GM12878 (cell line): ENCODE measurements at regions not wholly inside any gene's neighbourhood (a gene's known extent, or its start where the extent isn't known, plus 50 kb on each side); places are given as distances from the start of the nearest gene placed in this dataset.

Experiments used
- ATAC-seq: fragments of 200-7000 bp; cut with Tn5 transposase; 3 replicates; pipeline ENCODE4 v1.9.1; 2020; ENCODE audit warnings: mild to moderate bottlenecking, moderate library complexity
- BruUV-seq: library from RNA; stranded (reverse); fragments of 400-500 nt; replicated peaks from 2 replicates; lab custom pipeline; 2021; lab: Mats Ljungman, UMichigan
- CTCF ChIA-PET: fragments of 300-600 bp; sonication (Branson Sonifier 250); formaldehyde crosslinking; extraction: SDS; loops from one replicate; lab custom pipeline; 2021; ENCODE audit warnings: inconsistent platforms; lab: Yijun Ruan, JAX
- POLR2A ChIA-PET: fragments of 350-600 bp; formaldehyde crosslinking; extraction: SDS; loops from one replicate; lab custom pipeline; 2021; ENCODE audit warnings: inconsistent platforms; lab: Charles Lee
- RAD21 ChIA-PET: fragments of 300-600 bp; sonication (Branson Sonifier 250); formaldehyde crosslinking; loops from one replicate; lab custom pipeline; 2023; ENCODE audit warnings: antibody characterized with exemption; ENCODE audit not compliant: unreplicated experiment; lab: Charles Lee
- SMC1A ChIA-PET: fragments of 300-600 bp; sonication (Branson Sonifier 250); formaldehyde crosslinking; loops from one replicate; lab custom pipeline; 2023; ENCODE audit not compliant: unreplicated experiment, uncharacterized antibody; lab: Charles Lee
- DNase-seq: peaks from one replicate; pipeline ENCODE4 v3.0.0-alpha.2; 2011; ENCODE audit warnings: low read depth, low spot score
- FAIRE-seq: peaks from 3 replicates; lab custom pipeline; 2011; peaks lifted over from hg19 to GRCh38; lab: Jason Lieb, UNC
- H2AFZ ChIP-seq: 2 replicates; pipeline ENCODE4 v1.6.0; 2011; ENCODE audit warnings: low read depth, low read length, control low read depth; ENCODE audit not compliant: control insufficient read depth
- H3K27ac ChIP-seq: 2 replicates; pipeline ENCODE4 v1.5.1; 2011; ENCODE audit warnings: control low read depth; ENCODE audit not compliant: control insufficient read depth, insufficient read depth
- H3K27me3 ChIP-seq, 2 experiments: replicated peaks in 1 of 2; 2 replicates each; pipeline versions ENCODE4 v1.6.0 to v1.6.1; 2011; ENCODE audit warnings: low read length in 1 of 2; ENCODE audit not compliant: control insufficient read depth in 2 of 2, insufficient read depth in 2 of 2
- H3K36me3 ChIP-seq, 2 experiments: 2 replicates each; pipeline ENCODE4 v1.5.1; 2011; ENCODE audit warnings: low read length in 1 of 2; ENCODE audit not compliant: control insufficient read depth in 2 of 2, insufficient read depth in 2 of 2
- H3K4me1 ChIP-seq: 2 replicates; pipeline ENCODE4 v1.6.1; 2011; ENCODE audit warnings: mild to moderate bottlenecking, low read length, moderate library complexity, mixed read lengths; ENCODE audit not compliant: control insufficient read depth, insufficient read depth
- H3K4me2 ChIP-seq: 2 replicates; pipeline ENCODE4 v1.6.0; 2011; ENCODE audit warnings: control low read depth; ENCODE audit not compliant: control insufficient read depth, insufficient read depth
- H3K4me3 ChIP-seq: fragments of 200-600 bp; sonication (generic); 2 replicates; pipeline ENCODE4 v1.5.1; 2016
- H3K79me2 ChIP-seq: 2 replicates; pipeline ENCODE4 v1.6.0; 2011; ENCODE audit warnings: low read length; ENCODE audit not compliant: control insufficient read depth, insufficient read depth
- H3K9ac ChIP-seq: 2 replicates; pipeline ENCODE4 v1.8.0; 2011; ENCODE audit warnings: low read length, control low read depth, mixed read lengths; ENCODE audit not compliant: control insufficient read depth, insufficient read depth
- H3K9me3 ChIP-seq: replicated peaks from 3 replicates; pipeline ENCODE4 v1.5.1; 2011; ENCODE audit warnings: mild to moderate bottlenecking, low read length; ENCODE audit not compliant: control insufficient read depth, insufficient read depth
- H4K20me1 ChIP-seq: 2 replicates; pipeline ENCODE4 v1.6.0; 2011; ENCODE audit not compliant: control insufficient read depth, insufficient read depth
- ASH2L ChIP-seq: fragments of 300-600, 200-600 bp; sonication (generic); IDR thresholded peaks from 2 replicates; pipeline ENCODE4 v1.6.1; 2017; ENCODE audit warnings: low read depth, mild to moderate bottlenecking, borderline replicate concordance
- MEF2A ChIP-seq: IDR thresholded peaks from 2 replicates; pipeline ENCODE4 v1.6.1; 2011; ENCODE audit warnings: low read depth, mild to moderate bottlenecking, low read length, moderate library complexity; ENCODE audit not compliant: insufficient read depth
- NKRF ChIP-seq: fragments of 450-650 bp; conservative IDR thresholded peaks from 2 replicates; pipeline ENCODE4 v1.6.1; 2017; ENCODE audit warnings: mild to moderate bottlenecking, moderate library complexity
- RUNX3 ChIP-seq: IDR thresholded peaks from 2 replicates; pipeline ENCODE4 v1.6.1; 2012; ENCODE audit warnings: low read length, inconsistent platforms
- TAF1 ChIP-seq: IDR thresholded peaks from 2 replicates; pipeline ENCODE4 v1.6.1; 2011; ENCODE audit warnings: mild to moderate bottlenecking, low read depth, low read length, borderline replicate concordance
- ZBED1 ChIP-seq: IDR thresholded peaks from 2 replicates; pipeline ENCODE4 v1.6.1; 2016; ENCODE audit warnings: borderline replicate concordance
- WGBS: methylation state at CpG from one replicate; pipeline ENCODE4 v1.1.6; 2016; ENCODE audit warnings: low lambda C conversion rate; ENCODE audit not compliant: insufficient replicate concordance, insufficient coverage; ENCODE audit errors: missing lambda C conversion rate; 5-methylcytosine and 5-hydroxymethylcytosine counted together
- in situ Hi-C: fragments of 300-500 bp; cut with MboI; formaldehyde crosslinking; loops from 9 replicates; pipeline ENCODE4 v1.14.3; 2018; ENCODE audit warnings: mixed read lengths
- intact Hi-C: fragments of 100-400 bp; cut with micrococcal nuclease; formaldehyde crosslinking; loops from one replicate; pipeline ENCODE4 v1.14.2; 2022; ENCODE audit not compliant: unreplicated experiment
- TF ChIP-seq, protein P1 (sequence below): IDR thresholded peaks from 2 replicates; pipeline ENCODE4 v1.6.1; 2012; ENCODE audit warnings: low read depth, low read length, improper control_type of control experiment

DNA sequence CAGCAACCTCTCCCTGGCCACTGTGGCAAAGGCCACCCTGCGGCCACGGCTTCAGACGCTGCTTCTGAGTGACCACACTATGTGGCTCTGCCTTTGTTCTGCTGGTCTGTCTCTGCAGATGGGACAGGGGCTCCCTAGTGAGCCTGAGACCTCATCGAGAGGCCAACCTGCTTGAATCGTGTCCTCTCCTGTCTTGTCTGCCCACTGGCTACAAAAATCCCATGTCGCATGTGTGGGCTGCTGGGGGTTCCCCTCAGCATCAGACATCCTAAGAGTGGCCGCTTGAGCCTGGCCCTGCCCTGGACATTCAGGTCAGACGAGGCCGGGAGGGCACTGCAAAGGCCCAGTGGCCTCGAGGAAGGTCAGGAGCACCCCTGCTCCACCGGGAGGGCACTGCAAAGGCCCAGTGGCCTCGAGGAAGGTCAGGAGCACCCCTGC is 222.9 kb downstream of the DLL1 start (continued):
- TF ChIP-seq NKRF, result no peak
- TF ChIP-seq TAF1, result no peak
- TF ChIP-seq ASH2L, result no peak
- TF ChIP-seq MEF2A, result no peak
- no peak for TF ChIP-seq RUNX3
- no peak for TF ChIP-seq ZBED1

GRCh38 chr6:170067181-170067641 is 223.7 kb downstream of the DLL1 start:
- RAD21 ChIA-PET, result no interaction called here
- TF ChIP-seq, protein P1, sequence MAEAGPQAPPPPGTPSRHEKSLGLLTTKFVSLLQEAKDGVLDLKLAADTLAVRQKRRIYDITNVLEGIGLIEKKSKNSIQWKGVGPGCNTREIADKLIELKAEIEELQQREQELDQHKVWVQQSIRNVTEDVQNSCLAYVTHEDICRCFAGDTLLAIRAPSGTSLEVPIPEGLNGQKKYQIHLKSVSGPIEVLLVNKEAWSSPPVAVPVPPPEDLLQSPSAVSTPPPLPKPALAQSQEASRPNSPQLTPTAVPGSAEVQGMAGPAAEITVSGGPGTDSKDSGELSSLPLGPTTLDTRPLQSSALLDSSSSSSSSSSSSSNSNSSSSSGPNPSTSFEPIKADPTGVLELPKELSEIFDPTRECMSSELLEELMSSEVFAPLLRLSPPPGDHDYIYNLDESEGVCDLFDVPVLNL, result no peak
- no TSS peak for BruUV-seq
- no peaks in the 10 kb centered on the region for H4K20me1 ChIP-seq
- no peaks in the 10 kb centered on the region; the same call in 2 of the 3 replicates for H3K9me3 ChIP-seq
- DNase-seq (no peak), ATAC-seq (no peak), FAIRE-seq (no peak)
- H3K27me3 ChIP-seq, result no peaks in the 10 kb centered on the region
- H3K9ac ChIP-seq, result no peak overlapping the region
- H3K4me2 ChIP-seq, result no peak overlapping the region
- H3K4me1 ChIP-seq, result no peaks in the 10 kb centered on the region
- CTCF ChIA-PET, result no interaction called here
- no peak overlapping the region for H2AFZ ChIP-seq
- intact Hi-C loops, result no loop called here
- in situ Hi-C loops, result no loop called here
- no peak overlapping the region for H3K4me3 ChIP-seq
- SMC1A ChIA-PET, result no interaction called here
- H3K79me2 ChIP-seq, result no peaks in the 10 kb centered on the region
- H3K36me3 ChIP-seq, result no peaks in the 10 kb centered on the region
- WGBS, result 49% methylated on average over 18 of the region's 18 CpGs
- no peak overlapping the region for H3K27ac ChIP-seq
- POLR2A ChIA-PET, result no interaction called here
